HCT116 (cell line): ENCODE measurements at regions not wholly inside any gene's neighbourhood (a gene's known extent, or its start where the extent isn't known, plus 50 kb on each side); places are given as distances from the start of the nearest gene placed in this dataset.

Experiments
- CTCF ChIP-seq, 3 experiments: fragments of 200-600 bp in 1 of 3; sonication (generic) in 1 of 3; IDR thresholded peaks in 2 of 3; conservative IDR thresholded peaks in 1 of 3; 2 replicates each; pipeline ENCODE4 v1.5.1; 2012 to 2017; ENCODE audit warnings: low read depth in 2 of 3, low read length in 2 of 3, antibody characterized with exemption in 1 of 3, borderline replicate concordance in 1 of 3, control low read depth in 1 of 3, mild to moderate bottlenecking in 1 of 3, mixed read lengths in 1 of 3, mixed run types in 1 of 3, moderate library complexity in 1 of 3; ENCODE audit not compliant: insufficient read depth in 1 of 3
- SP1 ChIP-seq: IDR thresholded peaks from 2 replicates; pipeline ENCODE4 v1.6.1; 2012; ENCODE audit warnings: low read depth

GRCh38 chr3:194265996-194266964 is 84.8 kb downstream of the CPN2 start:
- TF ChIP-seq SP1 (no peak), CTCF (IDR thresholded peaks at IDR 0.05 in 2 of 3, conservative IDR thresholded peaks at IDR 0.05 in 1 of 3; ENCODE audit: borderline replicate concordance in 1 of 3, insufficient read depth in 1 of 3, low read depth in 2 of 3, low read length in 2 of 3) (no peak)
